DMS153 (cell line): ENCODE measurements at regions not wholly inside any gene's neighbourhood (a gene's known extent, or its start where the extent isn't known, plus 50 kb on each side); places are given as distances from the start of the nearest gene placed in this dataset.

ENCODE experiments used
- DNase-seq: peaks from one replicate; lab custom pipeline; 2025; lab: John Stamatoyannopoulos, UW

DNA sequence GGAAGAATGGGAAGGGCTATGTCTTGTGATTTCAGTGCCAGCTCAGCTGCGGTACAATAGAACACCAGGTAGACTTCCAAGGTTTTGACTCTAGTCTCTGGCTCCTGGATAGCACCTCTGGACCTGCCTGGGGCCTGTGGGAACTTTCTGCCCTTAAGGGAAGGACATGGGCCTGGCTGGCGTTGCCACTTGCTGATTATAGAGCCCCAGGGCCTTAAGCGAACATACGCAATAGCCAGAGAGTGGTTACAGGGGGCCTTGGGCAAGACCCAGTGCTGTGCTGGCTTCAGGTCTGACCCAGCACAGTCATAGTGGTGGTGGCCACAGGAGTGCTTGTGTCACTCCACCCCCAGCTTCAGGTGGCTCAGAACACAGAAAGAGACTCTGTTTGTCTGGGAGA is 131.1 kb upstream of the COL21A1 start:
- no peak for DNase-seq

GRCh38 chr6:56377295-56377694 is 129.9 kb upstream of the COL21A1 start:
- no peak for DNase-seq

DNA sequence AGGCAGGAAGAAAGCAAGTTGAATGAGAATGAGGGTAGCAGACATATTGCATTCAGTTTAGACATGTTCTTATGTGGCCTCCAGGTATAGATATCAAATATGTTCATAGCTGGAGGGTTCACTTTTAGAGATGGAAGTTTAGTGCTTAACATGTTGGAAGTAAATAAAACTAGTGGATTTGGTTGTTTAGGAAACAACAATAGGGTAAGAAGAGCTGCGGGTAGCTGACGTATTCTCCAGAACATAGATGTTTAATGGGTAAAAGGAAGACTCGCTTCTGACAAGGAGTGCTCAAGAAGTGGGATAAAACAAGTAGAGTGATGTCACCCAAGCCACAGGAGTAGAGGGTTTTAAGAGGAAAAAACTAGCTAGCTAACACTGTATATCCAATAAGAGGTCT is 128.4 kb upstream of the COL21A1 start:
- DNase-seq = no peak

DNA sequence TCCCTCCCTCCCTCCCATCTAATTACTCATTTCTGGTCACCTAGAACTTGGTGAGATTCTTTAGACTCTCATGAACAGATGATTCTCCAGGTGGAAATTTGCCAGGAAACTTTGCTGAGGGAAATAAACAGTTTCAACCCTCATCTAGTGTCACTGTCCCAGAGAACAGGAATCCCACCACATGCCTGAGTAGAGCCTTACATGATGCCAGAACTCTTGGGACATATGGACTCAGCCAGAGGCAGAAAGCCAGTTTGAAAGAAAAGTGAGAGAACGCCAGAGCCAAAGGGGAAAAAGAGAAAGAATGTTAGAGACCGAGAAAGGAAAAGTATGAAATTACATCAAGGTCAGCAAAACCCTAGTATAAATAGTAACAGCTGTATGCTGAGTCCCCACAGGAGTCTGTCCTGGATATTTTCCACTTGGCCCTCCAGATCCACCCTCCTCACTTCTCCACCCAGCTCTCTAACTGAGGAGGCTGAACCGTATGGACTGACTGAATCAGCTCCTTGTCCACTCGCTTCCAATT is 127.5 kb upstream of the COL21A1 start:
- DNase-seq = no peak

DNA sequence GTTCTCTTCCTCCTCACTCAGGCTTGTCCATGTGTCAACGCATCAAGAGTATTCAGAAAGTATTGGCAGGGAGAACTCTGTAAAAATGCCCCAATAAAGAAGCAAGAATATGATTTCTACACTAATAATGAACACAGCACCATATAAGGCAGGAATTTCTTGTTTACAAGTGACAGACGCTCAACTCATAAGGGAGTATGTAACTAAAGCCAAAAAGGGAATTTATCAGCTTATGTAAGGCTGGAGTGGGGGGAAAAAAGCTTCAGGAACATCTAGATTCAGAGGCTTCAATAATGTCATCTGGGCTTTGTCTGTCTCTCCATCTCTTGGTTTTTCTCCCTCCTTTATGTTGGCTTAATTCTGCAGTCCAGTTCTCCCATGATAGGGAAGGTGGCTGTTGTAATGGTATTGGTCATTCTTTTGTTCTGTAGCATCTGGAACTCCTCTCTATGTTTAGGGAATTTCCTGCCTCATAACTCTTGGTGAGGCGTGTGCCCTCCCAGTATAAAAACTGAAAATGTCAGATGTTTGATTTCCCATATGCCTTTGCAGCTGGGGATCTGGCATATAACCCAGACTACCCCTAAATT is 125.1 kb upstream of the COL21A1 start:
- DNase-seq = no peak

- peak; percentile 85 for DNase-seq
These were observed 123.3 kb upstream of the COL21A1 start for GRCh38 chr6:56370561-56371211.

DNA sequence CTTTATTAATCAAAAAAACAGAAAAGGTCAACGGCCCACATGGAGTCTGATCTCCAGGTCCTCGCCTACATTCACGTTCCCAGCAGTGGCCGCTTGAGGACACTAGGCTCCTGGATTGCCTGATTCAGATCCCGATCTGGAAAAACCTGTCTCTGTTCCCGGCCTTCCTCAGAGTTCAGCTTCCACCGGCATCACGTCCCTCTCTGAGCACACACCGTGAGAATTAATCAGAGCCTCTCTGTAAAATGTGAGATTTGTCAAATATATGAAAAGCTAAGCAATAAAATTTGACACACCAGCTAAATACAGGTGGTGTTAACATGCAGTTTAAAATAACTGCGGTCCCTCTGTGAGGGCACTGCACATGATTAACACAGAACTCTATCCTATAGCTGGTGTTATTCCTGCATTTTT is 122.8 kb upstream of the COL21A1 start:
- peak; percentile 88 for DNase-seq

DNA sequence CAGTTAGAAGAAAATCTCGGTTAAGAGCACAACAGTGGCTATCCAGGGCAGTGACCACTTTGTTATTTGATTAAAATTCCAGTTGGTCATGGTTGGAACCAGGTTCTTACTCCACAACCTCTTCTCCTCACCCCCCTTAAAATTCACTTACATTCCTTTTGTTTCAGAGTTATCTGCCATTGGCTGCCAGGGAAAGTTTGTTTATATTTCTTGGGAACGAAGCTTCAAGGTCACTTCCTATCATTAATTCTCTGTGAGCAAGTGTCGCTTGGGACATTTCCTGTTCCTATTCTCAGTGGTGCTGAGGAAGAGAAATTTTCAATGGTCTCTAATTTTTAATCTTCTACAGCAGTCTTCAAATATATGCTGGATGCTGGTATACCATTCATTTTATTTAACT is 121.1 kb upstream of the COL21A1 start:
- no peak for DNase-seq

DNA sequence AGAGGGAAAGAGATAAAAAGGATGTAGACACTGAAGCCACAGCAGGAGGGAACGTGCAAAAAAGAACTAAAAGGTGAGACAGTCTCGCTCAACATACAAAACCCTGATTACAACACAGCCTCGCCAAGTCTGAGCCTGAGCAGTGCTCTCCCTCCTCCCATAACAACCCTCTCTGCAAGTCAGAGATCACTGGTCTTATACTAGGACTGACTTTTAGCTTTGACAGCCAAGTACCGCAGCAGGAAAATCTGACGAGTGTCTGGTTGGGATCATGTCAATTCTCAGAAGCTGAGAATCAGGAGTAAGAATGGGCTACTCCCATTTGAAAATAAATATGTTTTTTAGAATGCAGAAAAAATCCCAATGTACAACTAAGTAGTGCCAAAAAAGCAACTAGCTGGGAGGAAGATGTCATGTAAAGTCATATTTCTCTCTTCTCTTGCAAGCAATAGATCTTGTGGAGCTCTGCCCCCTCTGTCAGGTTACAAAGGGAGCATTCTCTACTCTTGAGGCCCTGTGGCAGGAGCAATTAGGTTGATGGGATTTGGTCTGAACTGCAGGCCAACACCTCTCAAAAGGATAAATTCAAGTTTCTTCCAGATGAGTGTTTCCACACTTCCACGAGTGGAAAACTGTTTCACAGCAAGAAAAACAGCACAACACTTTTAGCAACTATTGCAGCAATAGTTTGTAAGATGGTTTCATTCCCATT is 118.9 kb upstream of the COL21A1 start:
- no peak for DNase-seq

GRCh38 chr6:56364827-56365339 is 117.5 kb upstream of the COL21A1 start:
- no peak for DNase-seq

- DNase-seq = no peak
These were observed 117.0 kb upstream of the COL21A1 start for GRCh38 chr6:56364431-56364826.

GRCh38 chr6:56363796-56364430 is 116.5 kb upstream of the COL21A1 start:
- no peak for DNase-seq

- DNase-seq = no peak
These were observed 114.4 kb upstream of the COL21A1 start for GRCh38 chr6:56361812-56362211.

DNA sequence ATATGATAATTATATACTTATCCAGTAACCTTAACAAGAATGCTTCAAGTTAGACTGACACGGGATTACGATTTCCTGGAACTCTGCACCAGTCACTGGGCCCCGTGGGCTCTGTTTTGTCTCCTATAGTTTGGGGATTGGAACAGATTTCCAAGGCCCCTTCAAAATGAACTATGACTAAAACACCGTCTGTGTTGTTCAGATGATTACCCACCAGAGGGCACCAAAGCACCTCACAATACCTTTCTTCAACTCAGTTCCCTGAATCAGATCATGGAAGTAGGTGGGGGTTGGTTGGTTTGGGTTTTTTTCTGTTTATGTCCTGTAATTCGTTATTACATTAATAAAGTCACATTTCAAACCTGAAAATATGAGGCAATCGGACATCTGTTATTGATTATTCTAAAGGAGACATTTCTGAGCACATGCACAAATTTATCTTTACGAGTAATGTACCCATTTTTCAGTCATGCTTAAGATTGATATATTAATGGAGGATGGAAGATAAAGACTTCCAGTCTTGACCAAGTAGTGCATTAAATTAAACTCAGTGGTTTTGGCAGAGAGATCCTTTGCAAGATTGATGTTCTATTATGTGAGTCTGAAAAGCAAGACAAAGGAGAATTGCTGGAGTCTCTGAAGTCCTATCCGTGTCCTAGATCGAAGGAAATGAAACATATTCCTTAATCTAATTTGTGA is 112.0 kb upstream of the COL21A1 start:
- DNase-seq = peak; percentile 9

GRCh38 chr6:56357616-56358373 is 110.4 kb upstream of the COL21A1 start:
- DNase-seq = no peak

- no peak for DNase-seq
These were observed 109.0 kb upstream of the COL21A1 start for GRCh38 chr6:56356426-56356825.

GRCh38 chr6:56353860-56354259 is 106.5 kb upstream of the COL21A1 start:
- no peak for DNase-seq

GRCh38 chr6:56350628-56351260 is 103.4 kb upstream of the COL21A1 start:
- DNase-seq = no peak

- DNase-seq = no peak
These were observed 101.8 kb upstream of the COL21A1 start for GRCh38 chr6:56349194-56349593.

- no peak for DNase-seq
These were observed 101.2 kb upstream of the COL21A1 start for GRCh38 chr6:56348578-56348977.

- DNase-seq = no peak
These were observed 100.1 kb upstream of the COL21A1 start for GRCh38 chr6:56347526-56347925.
